ENCODE measurements at regions not wholly inside any gene's neighbourhood (a gene's known extent, or its start where the extent isn't known, plus 50 kb on each side); places are given as distances from the start of the nearest gene placed in this dataset.

DNA sequence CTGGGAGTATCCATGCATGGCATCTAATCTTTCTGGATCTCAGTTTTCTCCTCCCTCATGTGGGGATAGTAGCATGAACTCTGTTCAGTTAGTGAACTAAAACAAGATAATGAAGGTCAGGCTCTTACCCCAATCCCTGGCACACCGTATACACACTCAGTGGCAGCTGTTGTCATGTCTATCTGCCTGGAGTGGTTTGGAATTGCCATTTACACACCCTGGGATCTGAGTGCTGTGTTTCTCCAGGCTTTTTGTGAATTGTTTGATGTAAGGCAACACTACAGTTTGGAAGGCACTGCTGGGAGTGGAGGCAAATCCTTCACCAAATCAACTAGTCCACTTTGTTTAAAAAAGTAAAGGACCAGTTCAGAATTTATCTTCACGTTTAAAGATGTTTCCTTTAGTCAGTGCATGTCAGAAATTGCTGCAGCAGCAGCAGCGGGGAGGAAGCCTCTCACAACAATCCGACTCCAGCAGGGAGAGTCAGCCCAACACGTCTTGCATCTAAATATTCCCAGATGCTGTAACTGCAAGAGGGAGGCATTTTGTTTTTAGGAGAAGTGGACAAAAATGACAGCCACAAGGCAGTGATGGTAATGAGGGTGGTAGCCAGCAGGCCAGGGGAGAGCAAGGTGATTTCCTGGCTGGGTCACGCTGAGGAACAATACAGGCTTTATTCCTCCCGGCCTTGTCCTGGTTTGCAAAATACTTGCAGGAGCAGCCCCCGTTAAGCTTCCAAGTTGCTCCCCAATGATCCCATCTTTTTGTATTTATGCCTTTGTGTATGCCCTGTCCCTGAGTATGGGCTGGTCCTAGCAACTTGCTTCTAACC is 128.5 kb upstream of the LRIG1 start:
- TF ChIP-seq, protein P1, sequence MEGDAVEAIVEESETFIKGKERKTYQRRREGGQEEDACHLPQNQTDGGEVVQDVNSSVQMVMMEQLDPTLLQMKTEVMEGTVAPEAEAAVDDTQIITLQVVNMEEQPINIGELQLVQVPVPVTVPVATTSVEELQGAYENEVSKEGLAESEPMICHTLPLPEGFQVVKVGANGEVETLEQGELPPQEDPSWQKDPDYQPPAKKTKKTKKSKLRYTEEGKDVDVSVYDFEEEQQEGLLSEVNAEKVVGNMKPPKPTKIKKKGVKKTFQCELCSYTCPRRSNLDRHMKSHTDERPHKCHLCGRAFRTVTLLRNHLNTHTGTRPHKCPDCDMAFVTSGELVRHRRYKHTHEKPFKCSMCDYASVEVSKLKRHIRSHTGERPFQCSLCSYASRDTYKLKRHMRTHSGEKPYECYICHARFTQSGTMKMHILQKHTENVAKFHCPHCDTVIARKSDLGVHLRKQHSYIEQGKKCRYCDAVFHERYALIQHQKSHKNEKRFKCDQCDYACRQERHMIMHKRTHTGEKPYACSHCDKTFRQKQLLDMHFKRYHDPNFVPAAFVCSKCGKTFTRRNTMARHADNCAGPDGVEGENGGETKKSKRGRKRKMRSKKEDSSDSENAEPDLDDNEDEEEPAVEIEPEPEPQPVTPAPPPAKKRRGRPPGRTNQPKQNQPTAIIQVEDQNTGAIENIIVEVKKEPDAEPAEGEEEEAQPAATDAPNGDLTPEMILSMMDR (IDR thresholded peaks at IDR 0.05; ENCODE audit: low read length), result no peak
- TF ChIP-seq EZH2 (IDR thresholded peaks at IDR 0.05; ENCODE audit: borderline replicate concordance, low read length), result no peak
